ENCODE measurements at regions not wholly inside any gene's neighbourhood (a gene's known extent, or its start where the extent isn't known, plus 50 kb on each side); places are given as distances from the start of the nearest gene placed in this dataset.

- no peak for DNase-seq (ENCODE audit: low read depth in 2 of 2)
- no peak for TF ChIP-seq CTCF (IDR thresholded peaks at IDR 0.05; ENCODE audit: low read depth, low read length)
- H3K4me3 ChIP-seq (replicated peaks in 1 of 2; ENCODE audit: low read depth in 2 of 2, low read length in 2 of 2) = no peak overlapping the region
Observed at GRCh38 chr2:21856708-21857107, 732.9 kb downstream of the TDRD15 start.

- DNase-seq (ENCODE audit: low read depth in 2 of 2) = no peak
- H3K4me3 ChIP-seq (replicated peaks in 1 of 2; ENCODE audit: low read depth in 2 of 2, low read length in 2 of 2) = no peak overlapping the region
- no peak for TF ChIP-seq CTCF (IDR thresholded peaks at IDR 0.05; ENCODE audit: low read depth, low read length)
Observed at GRCh38 chr2:21860907-21861306, 737.1 kb downstream of the TDRD15 start.

GRCh38 chr2:21866316-21866715, 742.5 kb downstream of the TDRD15 start:
- TF ChIP-seq CTCF (IDR thresholded peaks at IDR 0.05; ENCODE audit: low read depth, low read length) = no peak
- no peak for DNase-seq (ENCODE audit: low read depth in 2 of 2)
- no peak overlapping the region for H3K4me3 ChIP-seq (replicated peaks in 1 of 2; ENCODE audit: low read depth in 2 of 2, low read length in 2 of 2)

- no peak for DNase-seq (ENCODE audit: low read depth in 2 of 2)
- H3K4me3 ChIP-seq (replicated peaks in 1 of 2; ENCODE audit: low read depth in 2 of 2, low read length in 2 of 2) = no peak overlapping the region
- TF ChIP-seq CTCF (IDR thresholded peaks at IDR 0.05; ENCODE audit: low read depth, low read length) = no peak
Observed at GRCh38 chr2:21887881-21888280, 764.1 kb downstream of the TDRD15 start.

- TF ChIP-seq CTCF (IDR thresholded peaks at IDR 0.05; ENCODE audit: low read depth, low read length) = no peak
- no peak overlapping the region for H3K4me3 ChIP-seq (replicated peaks in 1 of 2; ENCODE audit: low read depth in 2 of 2, low read length in 2 of 2)
- no peak for DNase-seq (ENCODE audit: low read depth in 2 of 2)
Observed at GRCh38 chr2:21890041-21890440, 766.3 kb downstream of the TDRD15 start.

- no peak for DNase-seq (ENCODE audit: low read depth in 2 of 2)
- no peak overlapping the region for H3K4me3 ChIP-seq (replicated peaks in 1 of 2; ENCODE audit: low read depth in 2 of 2, low read length in 2 of 2)
- no peak for TF ChIP-seq CTCF (IDR thresholded peaks at IDR 0.05; ENCODE audit: low read depth, low read length)
Observed at GRCh38 chr2:21890716-21891115, 766.9 kb downstream of the TDRD15 start.

GRCh38 chr2:21891191-21891590, 767.4 kb downstream of the TDRD15 start:
- H3K4me3 ChIP-seq (replicated peaks in 1 of 2; ENCODE audit: low read depth in 2 of 2, low read length in 2 of 2) = no peak overlapping the region
- no peak for DNase-seq (ENCODE audit: low read depth in 2 of 2)

More at GRCh38 chr2:21891191-21891590, 767.4 kb downstream of the TDRD15 start:
- no peak for TF ChIP-seq CTCF (IDR thresholded peaks at IDR 0.05; ENCODE audit: low read depth, low read length)

Data from cardiac fibroblast (primary cell).